ENCODE measurements at regions not wholly inside any gene's neighbourhood (a gene's known extent, or its start where the extent isn't known, plus 50 kb on each side); places are given as distances from the start of the nearest gene placed in this dataset.

DNA sequence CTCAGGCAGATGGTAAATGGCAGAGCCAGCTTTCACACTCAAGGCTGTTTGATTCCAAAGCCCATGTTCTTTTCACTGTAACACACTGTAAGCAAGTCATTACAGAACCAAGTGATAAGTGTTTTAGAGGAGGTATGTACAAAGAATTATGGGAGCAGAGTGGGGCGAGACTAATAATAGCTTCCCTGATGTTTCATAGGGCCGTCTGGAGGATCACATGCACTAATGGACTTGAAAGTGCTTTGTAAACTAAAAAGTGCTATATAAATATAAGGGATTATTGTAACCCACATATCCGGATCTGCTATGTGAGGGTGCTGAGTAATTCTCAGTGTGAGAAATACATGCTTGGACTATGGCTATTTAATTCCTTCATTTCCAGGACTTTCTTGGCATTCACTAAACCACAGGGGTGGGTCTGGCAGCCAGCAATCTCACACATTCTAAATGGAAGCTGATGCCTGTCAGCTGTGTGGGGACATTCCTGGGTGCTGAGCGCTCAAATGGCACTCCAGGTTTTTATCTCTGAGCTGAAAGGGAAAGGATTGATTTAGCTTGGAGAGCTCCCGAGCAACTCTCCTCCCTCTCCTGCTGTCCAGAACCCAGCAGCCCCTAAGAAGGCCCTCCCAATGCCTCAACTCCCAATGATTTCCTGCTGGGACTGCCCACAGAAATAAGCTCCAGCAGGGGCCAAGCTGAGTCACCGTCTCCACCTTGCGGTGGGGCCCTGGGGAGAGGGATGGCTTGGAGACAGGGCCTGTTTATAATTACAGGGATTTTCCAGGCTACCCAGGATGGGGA, 222.8 kb downstream of the SOX11 start:
- no peak for DNase-seq (ENCODE audit: low read depth in 3 of 3)

DNA sequence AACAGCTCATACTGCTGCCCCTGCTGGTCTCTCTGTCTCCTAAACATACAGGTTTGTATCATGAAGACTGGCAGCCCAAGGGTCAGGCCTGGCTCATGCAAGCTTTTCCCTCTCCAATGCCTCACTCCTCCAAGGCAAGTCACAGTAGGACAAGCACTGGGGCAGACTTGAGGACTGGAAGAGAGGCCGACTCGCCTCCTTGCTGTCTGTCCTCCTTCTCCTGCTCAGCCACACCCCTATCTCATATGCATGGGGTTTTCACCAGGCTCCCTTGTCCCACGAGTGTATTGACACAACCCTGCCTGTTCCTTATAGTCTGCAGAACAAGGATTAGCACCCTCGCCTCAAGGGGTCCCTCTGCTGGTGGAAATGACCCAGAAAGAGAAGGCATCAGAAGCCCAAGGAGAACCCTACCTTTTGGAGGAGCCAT, 223.7 kb downstream of the SOX11 start:
- DNase-seq (ENCODE audit: low read depth in 3 of 3): peak in 1 of 3 donors; percentile 8

DNA sequence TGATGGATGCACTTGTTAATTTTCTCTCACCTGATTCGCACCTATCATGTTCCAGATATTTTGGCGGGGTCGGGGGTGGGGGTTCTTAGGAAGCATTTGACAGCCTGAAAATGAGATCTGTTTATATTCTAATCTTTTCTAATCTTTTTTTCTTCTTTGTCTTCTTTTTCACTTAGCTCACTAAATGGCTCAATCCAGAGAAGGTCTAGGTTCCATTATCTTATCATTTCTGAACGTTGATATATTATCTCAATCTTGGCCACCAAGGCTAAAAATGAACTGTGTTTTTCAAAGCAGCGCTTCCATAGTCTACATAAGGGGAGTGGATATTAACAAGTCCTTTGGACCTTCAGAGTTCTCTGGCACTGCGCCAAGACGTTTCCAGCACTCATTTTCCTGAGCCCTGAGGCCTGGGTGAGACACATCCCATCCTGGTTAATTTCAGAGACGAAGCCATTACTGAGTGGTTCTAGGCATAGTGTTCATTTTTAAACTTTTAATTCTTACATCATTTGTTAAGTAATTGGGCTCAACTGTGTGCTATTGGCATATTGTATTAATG, 229.0 kb downstream of the SOX11 start:
- DNase-seq (ENCODE audit: low read depth in 3 of 3): no peak

DNA sequence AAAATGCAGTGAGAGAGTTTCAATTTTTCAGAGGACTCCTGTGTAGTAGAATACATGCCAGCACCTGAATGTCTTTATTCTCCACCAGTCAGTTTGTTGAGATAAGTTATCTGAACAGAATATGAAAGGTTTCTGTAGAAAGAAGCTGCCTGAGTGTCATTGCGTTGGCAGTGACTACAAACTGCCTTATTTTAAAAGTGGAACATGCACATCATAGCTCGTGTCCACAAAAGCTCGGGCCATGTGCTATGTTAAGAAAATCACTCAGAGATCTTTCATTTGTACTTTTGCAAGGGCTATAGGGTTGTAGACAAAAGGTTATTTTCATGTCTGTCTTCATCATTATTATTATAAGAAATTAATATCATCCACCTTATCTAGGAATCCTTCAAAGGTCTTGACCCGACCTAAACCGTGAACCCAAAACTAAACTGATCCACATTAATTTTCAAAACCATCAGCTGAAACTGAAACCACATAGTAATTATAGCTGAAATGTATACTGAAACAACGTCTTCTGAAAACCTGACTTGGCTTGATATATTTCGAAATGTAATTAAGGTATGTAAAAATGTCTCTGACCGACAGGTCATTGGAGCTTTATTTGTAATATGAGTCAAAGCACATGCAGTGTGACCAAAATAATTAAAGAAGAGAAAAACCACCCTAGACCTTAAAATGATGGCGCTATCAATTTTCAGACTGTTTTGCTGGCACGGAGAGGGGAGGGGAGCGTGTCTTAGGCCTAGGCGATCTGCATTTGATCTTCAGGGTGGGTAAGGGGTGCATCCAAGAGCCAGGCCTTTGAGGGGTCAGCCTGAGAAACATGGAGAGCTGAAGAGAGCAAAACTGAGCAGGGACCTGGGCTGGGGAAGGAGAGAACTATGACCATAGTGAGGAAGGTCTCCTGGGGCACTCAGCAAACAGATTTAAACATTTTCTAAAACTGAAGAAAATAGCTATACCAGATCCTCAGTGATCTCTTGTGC, 232.1 kb downstream of the SOX11 start:
- DNase-seq (ENCODE audit: low read depth in 3 of 3): no peak

DNA sequence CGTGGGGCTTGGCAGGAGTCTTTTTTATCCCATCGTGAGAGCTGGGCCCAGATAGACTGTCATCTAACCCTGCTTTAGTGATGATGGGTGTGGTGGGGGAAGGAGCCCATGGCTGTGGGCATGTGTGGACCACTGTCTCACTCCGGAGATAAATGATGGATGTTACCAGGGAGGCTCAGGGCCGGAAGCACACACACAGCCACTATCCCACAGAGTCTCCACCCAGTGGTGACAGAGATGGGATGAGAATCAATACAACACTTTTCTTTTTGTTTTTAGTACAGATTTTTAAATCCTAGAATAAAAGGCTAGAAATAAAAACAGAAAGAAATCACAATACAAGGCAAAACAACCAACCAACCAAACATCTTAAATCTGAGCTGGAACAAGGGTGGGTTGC, 233.4 kb downstream of the SOX11 start:
- DNase-seq (ENCODE audit: low read depth in 3 of 3): no peak

DNA sequence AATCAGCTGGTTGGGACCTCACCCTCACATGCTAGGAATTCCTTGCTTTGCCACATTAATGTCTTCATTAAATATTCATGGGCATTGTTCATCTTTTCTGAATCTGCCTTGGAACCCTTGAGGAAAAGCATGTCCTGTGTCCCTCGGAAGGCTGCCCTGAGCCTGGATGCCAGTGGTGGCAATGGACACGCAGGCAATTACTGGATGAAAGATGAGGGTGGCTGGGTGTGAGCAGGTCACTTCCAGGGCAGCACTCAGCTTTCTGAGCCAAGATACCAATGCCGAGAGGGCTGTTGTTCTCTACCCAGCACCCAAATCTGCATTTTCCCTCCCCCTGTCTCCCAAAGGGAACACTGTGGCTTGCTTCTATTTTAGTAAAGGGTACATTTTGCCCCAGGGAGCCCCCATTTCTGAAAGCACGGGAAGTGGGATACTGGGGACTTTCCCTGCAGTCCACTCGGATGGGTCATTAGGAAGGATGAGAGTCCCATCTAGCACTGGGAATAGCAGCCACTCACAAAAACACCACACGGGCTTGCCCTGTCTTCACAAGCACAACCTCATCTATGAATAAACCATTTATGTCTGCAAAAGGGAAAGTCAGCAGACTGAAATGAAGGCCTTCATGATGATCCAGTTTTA, 234.8 kb downstream of the SOX11 start:
- no peak for DNase-seq (ENCODE audit: low read depth in 3 of 3)

DNA sequence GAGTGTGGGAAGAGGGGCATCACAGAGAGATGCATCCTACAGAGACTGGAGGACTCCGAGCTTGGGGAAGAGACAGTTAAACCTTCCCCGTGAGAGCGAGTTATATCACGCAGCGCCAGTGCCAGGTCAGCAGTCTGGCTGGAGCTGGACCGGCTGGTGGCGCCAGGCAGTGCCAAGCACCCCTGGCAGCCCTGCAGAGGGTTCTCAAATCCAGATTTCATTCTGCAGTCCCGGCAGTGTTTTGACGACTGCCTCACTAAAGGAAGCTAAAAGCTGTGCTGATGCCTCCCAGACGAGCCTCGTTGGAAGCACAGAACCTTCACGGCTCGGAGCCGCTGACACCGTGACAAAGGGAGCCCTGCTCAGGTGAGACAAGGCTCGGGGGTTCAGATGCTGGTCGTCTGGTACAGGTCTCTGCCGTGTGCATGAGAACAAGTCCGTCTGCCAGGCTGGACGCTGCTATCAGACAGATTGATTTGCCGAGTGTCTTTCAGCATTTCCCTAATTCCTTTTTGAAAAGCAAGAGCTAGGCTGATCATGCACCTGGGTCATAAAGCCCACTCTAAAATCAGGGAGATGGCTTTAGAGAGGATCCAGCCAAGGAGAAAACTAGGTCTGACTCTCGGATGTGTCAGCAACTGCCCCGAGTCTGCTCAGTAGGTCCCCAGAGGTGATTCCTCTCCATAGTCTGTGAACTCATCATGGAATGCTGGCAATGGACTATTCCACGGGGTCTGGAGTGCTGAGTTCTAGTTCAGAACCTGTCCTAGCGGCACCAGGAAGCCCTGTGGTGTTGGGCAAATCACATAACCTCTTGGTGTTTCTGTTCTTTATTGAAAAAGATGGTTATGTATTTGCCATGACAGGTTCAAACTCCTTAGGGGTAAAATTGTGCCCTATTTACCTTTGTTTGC, 240.6 kb downstream of the SOX11 start:
- DNase-seq (ENCODE audit: low read depth in 3 of 3): no peak

DNA sequence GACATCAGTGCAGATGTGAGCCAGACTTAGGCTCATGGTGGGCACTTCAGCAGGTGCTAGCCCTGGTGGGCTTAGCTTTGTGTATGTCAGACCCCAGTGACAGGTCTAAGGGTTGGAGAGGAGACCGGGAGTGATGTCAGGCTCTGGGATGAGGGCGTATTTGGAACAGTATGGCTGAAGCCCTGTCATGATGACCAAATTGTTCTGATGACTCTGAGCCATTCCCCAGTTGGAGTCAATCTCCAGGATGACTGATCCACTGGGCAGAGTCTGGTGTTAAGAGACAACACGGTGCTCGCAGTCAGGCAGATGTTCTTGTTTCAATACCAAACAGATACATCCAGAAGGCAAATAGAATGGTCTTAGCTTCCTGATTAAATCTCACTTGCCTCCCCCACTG, 241.5 kb downstream of the SOX11 start:
- DNase-seq (ENCODE audit: low read depth in 3 of 3): no peak

DNA sequence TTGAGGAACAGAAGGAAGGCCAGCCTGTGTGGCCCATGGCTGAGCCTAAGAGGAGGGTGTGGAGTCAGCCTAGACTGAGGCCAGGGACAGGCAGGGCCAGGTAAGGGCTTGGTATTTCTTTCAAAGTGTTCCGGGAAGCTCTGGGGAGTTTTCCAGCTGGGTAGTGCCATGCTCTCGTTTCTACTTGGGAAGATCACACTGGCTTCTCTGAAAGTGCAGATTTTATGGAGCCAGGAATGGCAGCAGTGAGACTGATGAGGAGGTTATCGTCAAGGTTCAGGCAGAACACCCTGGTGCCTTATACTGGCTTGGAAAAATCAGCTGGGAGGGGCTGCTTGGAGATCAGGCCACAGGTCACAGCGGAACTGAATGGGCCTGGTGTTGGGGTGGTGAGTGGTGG, 245.1 kb downstream of the SOX11 start:
- DNase-seq (ENCODE audit: low read depth in 3 of 3): no peak

DNA sequence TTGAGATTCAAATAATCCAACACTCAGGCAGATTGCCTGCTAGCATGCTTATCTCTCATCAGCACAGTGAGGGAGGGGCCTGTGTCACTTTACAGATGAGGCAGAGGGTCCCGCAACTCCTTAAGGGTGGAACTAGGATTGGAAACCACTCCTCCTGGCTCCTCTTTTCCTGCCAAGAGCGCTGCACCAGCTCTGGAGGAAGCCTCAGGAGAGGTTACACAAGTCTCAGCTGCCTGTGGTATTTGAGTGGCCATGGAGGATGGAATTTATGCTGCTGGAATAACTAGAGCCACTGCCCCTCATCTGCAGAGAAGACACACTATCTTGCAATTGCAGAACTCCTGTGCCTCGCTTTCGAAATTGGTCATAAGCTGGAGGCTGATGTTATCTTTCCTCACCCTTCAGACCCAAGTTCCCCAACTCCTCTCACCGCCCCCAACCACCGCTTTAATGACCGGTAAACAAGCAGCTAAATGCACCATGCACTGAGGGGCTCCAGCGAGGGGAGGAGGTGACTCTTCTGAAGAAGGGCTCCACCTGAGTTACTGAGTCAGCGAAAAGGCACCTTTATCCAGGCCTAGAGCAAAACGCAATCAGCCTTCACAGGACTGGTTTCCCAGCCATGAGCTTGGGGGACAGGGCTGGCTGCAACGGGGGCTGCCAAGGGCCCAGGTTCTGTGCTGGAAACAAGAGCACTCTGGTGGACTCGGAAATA, 245.8 kb downstream of the SOX11 start:
- DNase-seq (ENCODE audit: low read depth in 3 of 3): no peak

DNA sequence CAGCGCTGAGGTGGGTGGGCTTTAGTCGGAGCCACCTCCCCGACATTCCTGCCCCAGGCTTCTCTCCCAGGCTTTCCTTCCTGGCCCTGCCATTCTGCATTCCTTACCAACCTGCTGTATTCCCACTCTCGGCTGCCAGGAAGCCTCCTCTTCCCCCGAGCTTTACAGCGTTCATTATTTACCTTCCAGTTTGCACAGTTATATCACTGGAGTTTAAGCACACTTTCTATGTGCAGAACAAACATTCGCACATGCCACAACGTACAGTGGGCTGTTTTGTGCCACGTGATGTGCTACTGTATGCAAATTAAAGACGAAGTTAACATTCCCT, 246.3 kb downstream of the SOX11 start:
- DNase-seq (ENCODE audit: low read depth in 3 of 3): no peak

DNA sequence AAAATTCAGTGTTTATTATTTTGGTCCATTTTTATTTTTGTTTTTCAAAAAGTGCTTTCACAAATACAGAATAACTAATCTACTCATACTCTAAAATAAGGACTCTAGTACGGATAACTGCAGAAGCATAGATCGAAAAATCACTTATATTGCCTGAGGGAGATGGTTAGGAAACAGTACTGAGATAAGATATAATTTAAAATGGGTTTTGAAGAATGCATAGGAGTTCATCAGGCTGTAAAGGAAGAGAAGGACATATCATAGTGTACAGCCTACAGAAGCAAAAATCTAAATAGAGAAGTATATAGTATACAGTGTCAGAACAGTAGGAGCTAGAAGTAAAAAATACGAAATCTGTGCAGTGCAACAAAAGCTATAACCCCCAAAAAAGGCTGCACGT, 247.4 kb downstream of the SOX11 start:
- DNase-seq (ENCODE audit: low read depth in 3 of 3): no peak

DNA sequence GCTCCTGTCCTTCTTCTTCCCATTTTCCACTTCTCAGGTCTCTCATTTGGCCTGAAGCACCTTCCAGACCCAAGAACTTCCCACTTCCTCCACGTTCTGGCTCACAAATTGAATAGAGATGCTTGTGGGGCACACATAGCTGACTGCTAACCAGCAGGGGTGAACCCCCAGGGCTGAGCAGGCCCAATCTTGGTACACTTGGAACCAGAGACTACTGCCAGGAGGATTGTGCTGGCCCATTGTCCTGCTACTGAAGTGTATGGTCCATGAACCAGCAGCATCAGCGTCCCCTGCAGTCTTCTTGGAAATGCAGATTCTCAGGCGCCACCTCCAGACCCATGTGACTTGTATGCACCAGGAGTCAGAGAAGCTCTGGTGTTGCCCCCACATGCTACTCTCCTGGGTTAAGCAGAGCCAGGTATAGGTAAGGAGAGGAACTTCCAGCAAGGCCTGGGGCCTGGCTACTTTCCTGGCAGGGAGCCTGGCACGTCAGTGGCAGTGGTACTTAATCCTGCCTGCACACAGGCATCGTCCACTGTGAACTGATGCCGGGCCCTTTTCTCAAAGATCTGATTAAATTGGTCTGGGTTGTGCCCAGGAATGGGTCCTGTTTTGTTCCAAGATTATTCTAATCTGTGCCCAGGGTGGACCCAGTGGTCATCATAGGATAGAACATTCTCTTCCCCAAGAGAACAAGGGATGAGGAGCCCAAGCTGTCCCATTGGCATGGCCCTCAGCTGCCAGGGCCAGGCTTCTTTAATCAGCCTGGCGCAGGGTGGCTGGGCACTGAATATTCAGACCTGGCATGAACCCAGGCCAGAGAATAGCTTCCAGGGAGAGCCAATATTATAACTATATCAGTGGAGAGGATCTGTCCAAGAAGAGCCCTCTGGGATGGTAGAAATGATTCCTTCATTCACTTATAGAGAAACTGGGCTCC, 248.7 kb downstream of the SOX11 start:
- no peak for DNase-seq (ENCODE audit: low read depth in 3 of 3)

DNA sequence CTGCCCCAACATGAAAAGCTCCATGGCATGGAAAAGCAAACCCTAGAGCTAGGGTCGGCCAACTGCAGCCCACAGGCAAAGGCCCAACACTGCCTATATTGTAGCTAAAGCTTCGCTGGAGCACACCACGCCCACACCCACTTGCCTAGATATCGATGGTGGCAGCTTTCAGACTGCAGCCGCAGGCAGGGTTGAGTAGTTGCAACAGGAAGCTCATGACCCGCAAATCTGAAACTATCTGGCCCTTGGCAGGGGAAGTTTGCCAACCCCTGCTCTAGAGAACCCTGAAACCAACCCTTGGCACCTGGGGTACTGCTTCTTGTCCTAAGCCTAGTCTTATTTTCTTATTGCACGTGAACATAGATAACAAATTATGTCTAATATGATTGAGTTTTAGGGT, 250.0 kb downstream of the SOX11 start:
- no peak for DNase-seq (ENCODE audit: low read depth in 3 of 3)

DNA sequence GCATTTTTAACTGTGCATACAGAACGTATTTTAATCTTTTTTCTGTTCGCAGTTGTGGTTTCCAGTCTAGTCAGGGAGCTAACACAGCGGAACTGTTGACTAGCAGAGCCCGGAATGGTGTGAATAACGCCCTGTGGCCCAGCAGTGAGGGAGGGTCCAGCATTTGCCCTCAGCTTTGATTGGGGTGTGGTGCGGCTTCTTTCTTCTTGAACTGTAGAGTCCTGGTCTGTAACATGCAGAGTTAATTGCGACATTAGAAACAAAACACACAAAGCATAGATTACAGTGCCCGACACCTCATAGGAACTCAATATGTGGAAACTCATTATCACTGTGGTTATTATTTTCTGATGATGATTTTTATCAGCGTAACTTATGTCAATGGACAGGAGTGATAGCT, 253.6 kb downstream of the SOX11 start:
- DNase-seq (ENCODE audit: low read depth in 3 of 3): no peak

DNA sequence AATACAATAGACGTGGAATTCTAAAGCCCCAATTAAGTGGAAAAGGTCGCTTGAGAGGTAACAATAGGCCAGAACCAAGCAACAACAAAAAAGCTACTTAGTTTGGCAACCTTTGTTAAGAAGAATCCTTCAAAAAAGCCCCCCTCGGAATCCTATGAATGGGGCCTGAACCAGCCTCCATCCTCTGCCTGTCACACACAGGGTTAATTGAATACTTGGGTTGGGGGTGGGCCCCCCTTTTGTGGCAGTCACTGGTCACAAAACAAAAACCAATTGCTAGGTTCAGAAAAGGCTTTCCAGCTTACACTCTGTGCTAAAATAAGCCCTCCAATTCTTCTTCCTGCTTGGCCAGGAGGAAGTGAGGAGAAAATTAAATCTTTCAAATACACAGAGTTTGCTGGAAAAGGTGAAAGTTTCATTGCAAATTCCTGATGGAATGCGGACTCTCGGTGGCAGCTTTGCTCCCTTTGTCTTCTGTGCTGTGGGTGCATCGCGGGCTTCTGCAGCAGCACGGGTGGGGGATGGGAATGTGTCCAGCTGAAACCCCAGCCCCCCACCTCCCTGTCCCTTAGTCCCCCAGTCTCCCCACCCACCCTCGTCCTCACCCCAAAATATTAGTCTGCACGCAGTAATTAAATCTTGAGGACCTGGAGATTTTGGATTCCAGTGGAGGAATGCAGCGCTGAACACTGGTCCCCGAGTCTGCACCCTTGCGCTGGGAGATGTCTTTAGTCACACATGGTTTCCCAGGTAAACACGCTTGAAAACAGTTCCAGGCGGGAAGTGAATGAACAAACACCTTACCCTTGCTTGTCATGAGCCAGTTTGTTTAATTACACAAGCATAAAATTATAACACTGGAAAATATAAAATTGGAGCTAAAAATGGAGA, 254.3 kb downstream of the SOX11 start:
- no peak for DNase-seq (ENCODE audit: low read depth in 3 of 3)

DNA sequence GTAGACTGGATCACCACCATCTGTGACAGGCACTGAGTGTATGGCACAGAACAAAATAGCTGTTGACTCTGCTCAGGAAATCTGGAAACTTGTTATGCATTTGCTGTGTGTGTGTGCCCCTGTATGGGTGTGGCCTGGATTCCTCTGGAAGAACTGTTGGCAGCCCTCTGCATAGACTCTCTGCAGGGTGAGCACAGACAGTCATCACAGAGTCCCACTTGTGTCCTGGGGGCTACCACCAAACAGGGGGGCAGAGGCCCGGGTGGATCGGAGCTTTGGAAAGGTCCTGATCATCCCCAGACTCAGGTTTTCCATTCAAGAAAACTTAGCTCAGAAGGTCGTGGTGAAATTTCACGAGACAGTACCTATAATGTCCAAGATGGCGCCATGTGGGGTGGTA, 258.6 kb downstream of the SOX11 start:
- no peak for DNase-seq (ENCODE audit: low read depth in 3 of 3)

DNA sequence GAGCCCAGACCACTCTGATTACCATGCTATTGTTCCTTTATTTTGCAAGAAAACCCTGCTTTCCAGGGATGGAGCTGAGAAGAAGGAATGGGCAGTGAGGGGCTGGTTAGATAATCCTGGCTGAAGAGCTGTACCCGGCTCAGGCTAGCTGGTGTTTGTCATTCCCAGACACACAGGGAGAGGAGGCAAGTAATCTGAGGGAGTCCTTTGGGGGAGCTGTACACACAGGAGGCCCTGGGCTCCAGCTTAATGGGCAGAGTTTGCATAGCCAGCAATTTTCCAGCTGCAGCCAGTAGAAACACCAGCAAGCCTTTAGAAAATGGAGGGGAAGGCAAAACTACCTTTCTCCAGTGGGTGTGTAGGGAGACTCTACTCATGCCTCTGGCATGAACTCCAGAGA, 259.3 kb downstream of the SOX11 start:
- no peak for DNase-seq (ENCODE audit: low read depth in 3 of 3)

Data from stimulated activated CD4-positive, alpha-beta T cell treated with anti-CD3 and anti-CD28 coated beads, TNF-alpha, amount 100 ng/mL, for 48 hours (primary cell).